Endothelial cell of umbilical vein (primary cell): ENCODE measurements at regions not wholly inside any gene's neighbourhood (a gene's known extent, or its start where the extent isn't known, plus 50 kb on each side); places are given as distances from the start of the nearest gene placed in this dataset.

Experiments
- BruUV-seq: library from RNA; stranded (reverse); fragments of 400-500 nt; replicated peaks from 2 replicates; lab custom pipeline; 2021; lab: Mats Ljungman, UMichigan
- CTCF ChIA-PET: fragments of 300-600, 350-600 bp; sonication (Branson Sonifier 250); formaldehyde crosslinking; loops from one replicate; lab custom pipeline; 2021; ENCODE audit warnings: antibody characterized with exemption, inconsistent platforms; lab: Charles Lee
- POLR2A ChIA-PET: fragments of 300-600, 350-600 bp; sonication (Branson Sonifier 250); formaldehyde crosslinking; loops from one replicate; lab custom pipeline; 2021; ENCODE audit warnings: antibody characterized with exemption, inconsistent platforms; lab: Charles Lee
- DNase-seq: peaks from one replicate; pipeline ENCODE4 v3.0.0-alpha.2; 2011; ENCODE audit warnings: low read depth, low spot score
- FAIRE-seq: peaks from 2 replicates; lab custom pipeline; 2011; peaks lifted over from hg19 to GRCh38; lab: Jason Lieb, UNC
- H2AFZ ChIP-seq: 2 replicates; pipeline ENCODE4 v1.6.0; 2012; ENCODE audit warnings: low read depth, low read length, control low read depth, inconsistent platforms
- H3K27ac ChIP-seq: 2 replicates; pipeline ENCODE4 v1.5.1; 2011; ENCODE audit warnings: low read depth, mild to moderate bottlenecking, control low read depth, low read length, moderate library complexity; ENCODE audit not compliant: insufficient read depth
- H3K27me3 ChIP-seq, 2 experiments: 2 replicates each; pipeline versions ENCODE4 v1.6.0 to v1.6.1; 2011; ENCODE audit warnings: low read length in 2 of 2, mixed read lengths in 1 of 2; ENCODE audit not compliant: control insufficient read depth in 2 of 2, insufficient read depth in 2 of 2
- H3K36me3 ChIP-seq, 2 experiments: 2 replicates in 1 of 2; 3 replicates in 1 of 2; pipeline ENCODE4 v1.5.1; 2011; ENCODE audit warnings: low read length in 2 of 2, mild to moderate bottlenecking in 1 of 2, moderate library complexity in 1 of 2; ENCODE audit not compliant: control insufficient read depth in 2 of 2, insufficient read depth in 2 of 2; ENCODE audit errors: extremely low read depth in 1 of 2
- H3K4me1 ChIP-seq: 3 replicates; pipeline ENCODE4 v1.5.1; 2011; ENCODE audit warnings: mild to moderate bottlenecking, low read length; ENCODE audit not compliant: control insufficient read depth, insufficient read depth; ENCODE audit errors: extremely low read depth
- H3K4me2 ChIP-seq: 2 replicates; pipeline ENCODE4 v1.6.1; 2011; ENCODE audit warnings: low read length, control low read depth, mixed read lengths; ENCODE audit not compliant: insufficient read depth
- H3K4me3 ChIP-seq, 3 experiments: fragments of 200-600 bp in 1 of 3; sonication (generic), shearing (Covaris generic) in 1 of 3; replicated peaks in 1 of 3; 2 replicates each; pipeline ENCODE4 v1.5.1; 2011 to 2016; ENCODE audit warnings: control low read depth in 3 of 3, low read length in 3 of 3, mild to moderate bottlenecking in 2 of 3, inconsistent platforms in 1 of 3, low read depth in 1 of 3, moderate library complexity in 1 of 3; ENCODE audit not compliant: insufficient read depth in 1 of 3
- H3K79me2 ChIP-seq: 2 replicates; pipeline ENCODE4 v1.6.0; 2012; ENCODE audit warnings: low read length, inconsistent platforms; ENCODE audit not compliant: control insufficient read depth, insufficient read depth
- H3K9ac ChIP-seq: replicated peaks from 2 replicates; pipeline ENCODE3; 2011; ENCODE audit warnings: low read length, control low read depth; ENCODE audit not compliant: insufficient read depth; ENCODE audit errors: extremely low read depth
- H3K9me1 ChIP-seq: replicated peaks from 3 replicates; pipeline ENCODE4 v1.6.0; 2011; ENCODE audit warnings: mild to moderate bottlenecking, low read length; ENCODE audit not compliant: control insufficient read depth, insufficient read depth; ENCODE audit errors: extremely low read depth
- H3K9me3 ChIP-seq: replicated peaks from 2 replicates; pipeline ENCODE4 v1.5.1; 2012; ENCODE audit warnings: low read length, inconsistent platforms; ENCODE audit not compliant: control insufficient read depth, insufficient read depth
- H4K20me1 ChIP-seq: replicated peaks from 2 replicates; pipeline ENCODE3; 2011; ENCODE audit warnings: mild to moderate bottlenecking, low read length; ENCODE audit not compliant: control insufficient read depth, insufficient read depth; ENCODE audit errors: extremely low read depth
- CTCF ChIP-seq, 2 donors: IDR thresholded peaks; 1 replicate in 1 of 2; 2 replicates in 1 of 2; pipeline ENCODE4 v1.5.1; 2011; ENCODE audit warnings: low read length in 2 of 2, mild to moderate bottlenecking in 2 of 2, moderate library complexity in 2 of 2, control low read depth in 1 of 2, inconsistent platforms in 1 of 2, low read depth in 1 of 2; ENCODE audit not compliant: insufficient read depth in 1 of 2; ENCODE audit errors: extremely low read depth in 1 of 2
- EZH2 ChIP-seq: IDR thresholded peaks from 2 replicates; pipeline ENCODE4 v1.6.1; 2012; ENCODE audit warnings: borderline replicate concordance, low read depth, mild to moderate bottlenecking, moderate library complexity, low read length, inconsistent platforms; ENCODE audit not compliant: severe bottlenecking
- FOS ChIP-seq: IDR thresholded peaks from 2 replicates; pipeline ENCODE4 v1.6.1; 2011; ENCODE audit warnings: mild to moderate bottlenecking, low read length, moderate library complexity, borderline replicate concordance; ENCODE audit not compliant: insufficient read depth
- GATA2 ChIP-seq: IDR thresholded peaks from 2 replicates; pipeline ENCODE4 v1.7.0; 2011; ENCODE audit warnings: low read depth, mild to moderate bottlenecking, moderate library complexity, mixed read lengths, low read length; ENCODE audit not compliant: insufficient read length, insufficient read depth
- JUN ChIP-seq: IDR thresholded peaks from 2 replicates; pipeline ENCODE4 v1.6.1; 2011; ENCODE audit warnings: borderline replicate concordance, low read depth; ENCODE audit not compliant: insufficient read length, insufficient read depth
- MAX ChIP-seq: IDR thresholded peaks from 2 replicates; pipeline ENCODE4 v1.6.1; 2011; ENCODE audit not compliant: insufficient read depth, insufficient read length
- MYC ChIP-seq: IDR thresholded peaks from one replicate; pipeline ENCODE4 v1.6.1; 2011; ENCODE audit warnings: mild to moderate bottlenecking, low read depth, low read length
- POLR2A ChIP-seq: IDR thresholded peaks from 2 replicates; pipeline ENCODE4 v1.6.1; 2012; ENCODE audit warnings: low read depth, mild to moderate bottlenecking, control low read depth, low read length
- POLR2AphosphoS5 ChIP-seq: IDR thresholded peaks from 2 replicates; pipeline ENCODE4 v1.6.1; 2012; ENCODE audit warnings: low read depth, mild to moderate bottlenecking, control low read depth, low read length, moderate library complexity; ENCODE audit not compliant: insufficient read depth
- dilution Hi-C: fragments of 300-500 bp; cut with MboI; formaldehyde crosslinking; loops from one replicate; pipeline ENCODE4 v1.15.0; 2019; ENCODE audit warnings: low sequenced_read_pairs; ENCODE audit not compliant: extremely low pct_ligation_motif_present
- intact Hi-C: fragments of 100-400 bp; cut with micrococcal nuclease; formaldehyde crosslinking; loops from one replicate; pipeline ENCODE4 v1.10.0; 2022

GRCh38 chr2:238634701-238635357 lies 208.1 kb downstream of the ASB1 start:
- H3K4me2 ChIP-seq = no peak overlapping the region
- no peaks in the 10 kb centered on the region for H3K9me3 ChIP-seq
- POLR2A ChIA-PET = no interaction called here
- TF ChIP-seq POLR2A (no peak), MAX (no peak), JUN (no peak), POLR2AphosphoS5 (no peak), MYC (no peak), FOS (no peak), EZH2 (no peak), CTCF (IDR thresholded peaks at IDR 0.05; ENCODE audit: extremely low read depth in 1 of 2, insufficient read depth in 1 of 2, low read depth in 1 of 2, low read length in 2 of 2) (no peak), GATA2 (no peak)
- dilution Hi-C loops (no loop called here), intact Hi-C loops (no loop called here)
- CTCF ChIA-PET = no interaction called here
- no peaks in the 10 kb centered on the region for H3K79me2 ChIP-seq
- no peak overlapping the region for H3K4me3 ChIP-seq
- no peak for FAIRE-seq
- H3K27me3 ChIP-seq = no peaks in the 10 kb centered on the region
- no peaks in the 10 kb centered on the region for H4K20me1 ChIP-seq
- H3K36me3 ChIP-seq = no peaks in the 10 kb centered on the region
- no peak overlapping the region for H3K9ac ChIP-seq
- H3K9me1 ChIP-seq = no peaks in the 10 kb centered on the region
- DNase-seq = no peak
- H3K27ac ChIP-seq = no peak overlapping the region
- H2AFZ ChIP-seq = no peak overlapping the region
- no TSS peak for BruUV-seq
- no peaks in the 10 kb centered on the region for H3K4me1 ChIP-seq
